Muscle layer of duodenum (tissue), 2 donors: ENCODE measurements at regions not wholly inside any gene's neighbourhood (a gene's known extent, or its start where the extent isn't known, plus 50 kb on each side); places are given as distances from the start of the nearest gene placed in this dataset.
A peak's percentile ranks its signal among the peaks of the same experiment; 100 is the strongest.

Experiments
- H3K27ac ChIP-seq: one replicate; pipeline ENCODE4 v1.7.0; 2013; ENCODE audit warnings: mild to moderate bottlenecking, low read length
- H3K27me3 ChIP-seq: one replicate; pipeline ENCODE4 v1.7.0; 2013; ENCODE audit warnings: low read depth, mild to moderate bottlenecking, control low read depth, low read length
- H3K36me3 ChIP-seq, 2 donors: one replicate each; pipeline ENCODE4 v1.7.0; 2013; ENCODE audit warnings: low read length in 2 of 2, control low read depth in 1 of 2, mild to moderate bottlenecking in 1 of 2; ENCODE audit not compliant: insufficient read depth in 2 of 2, control insufficient read depth in 1 of 2
- H3K4me1 ChIP-seq, 2 donors: one replicate each; pipeline ENCODE4 v1.7.0; 2013; ENCODE audit warnings: low read length in 2 of 2, mild to moderate bottlenecking in 2 of 2, control low read depth in 1 of 2, moderate library complexity in 1 of 2; ENCODE audit not compliant: insufficient read depth in 2 of 2, control insufficient read depth in 1 of 2
- H3K4me3 ChIP-seq, 2 donors: one replicate each; pipeline ENCODE4 v1.7.0; 2013; ENCODE audit warnings: low read length in 2 of 2, low read depth in 1 of 2, mild to moderate bottlenecking in 1 of 2
- H3K9me3 ChIP-seq, 2 donors: one replicate each; pipeline ENCODE4 v1.7.0; 2013; ENCODE audit warnings: low read length in 2 of 2, control low read depth in 1 of 2, mild to moderate bottlenecking in 1 of 2; ENCODE audit not compliant: control insufficient read depth in 1 of 2
- donor health status: healthy.

GRCh38 chr6:25013246-25013645, 77.5 kb upstream of the RIPOR2 start:
- H3K27me3 ChIP-seq = no peaks in the 10 kb centered on the region
- no peak overlapping the region for H3K27ac ChIP-seq
- H3K36me3 ChIP-seq = no peaks in the 10 kb centered on the region
- peaks cover 0 to 9% of the 10 kb centered on the region in 2 donors for H3K4me1 ChIP-seq
- H3K4me3 ChIP-seq = no peak overlapping the region
- no peaks in the 10 kb centered on the region for H3K9me3 ChIP-seq

GRCh38 chr6:25014369-25014768, 78.6 kb upstream of the RIPOR2 start:
- no peaks in the 10 kb centered on the region for H3K27me3 ChIP-seq
- no peaks in the 10 kb centered on the region for H3K36me3 ChIP-seq
- H3K9me3 ChIP-seq = no peaks in the 10 kb centered on the region
- no peak overlapping the region for H3K4me3 ChIP-seq
- peaks cover 0 to 9% of the 10 kb centered on the region in 2 donors for H3K4me1 ChIP-seq
- peak overlapping the region; percentile 35 for H3K27ac ChIP-seq

GRCh38 chr6:25014791-25015560, 79.2 kb upstream of the RIPOR2 start:
- Histone ChIP-seq H3K4me3 (peak overlapping the region in 1 of 2 donors; percentile 5), H3K27me3 (no peaks in the 10 kb centered on the region), H3K36me3 (no peaks in the 10 kb centered on the region), H3K9me3 (no peaks in the 10 kb centered on the region), H3K27ac (peak overlapping the region; percentile 35), H3K4me1 (peaks cover 0 to 9% of the 10 kb centered on the region in 2 donors)

- H3K9me3 ChIP-seq = no peaks in the 10 kb centered on the region
- H3K27me3 ChIP-seq = no peaks in the 10 kb centered on the region
- peaks cover 0 to 9% of the 10 kb centered on the region in 2 donors for H3K4me1 ChIP-seq
- no peak overlapping the region for H3K4me3 ChIP-seq
- no peaks in the 10 kb centered on the region for H3K36me3 ChIP-seq
- no peak overlapping the region for H3K27ac ChIP-seq
Observed at GRCh38 chr6:25016014-25016720, 80.4 kb upstream of the RIPOR2 start.

- no peak overlapping the region for H3K27ac ChIP-seq
Observed at GRCh38 chr6:25017486-25017885, 81.7 kb upstream of the RIPOR2 start.

GRCh38 chr6:25017932-25018567, 82.3 kb upstream of the RIPOR2 start:
- H3K4me3 ChIP-seq = no peak overlapping the region
- H3K9me3 ChIP-seq = no peaks in the 10 kb centered on the region
- H3K27me3 ChIP-seq = no peaks in the 10 kb centered on the region
- peaks cover 0 to 9% of the 10 kb centered on the region in 2 donors for H3K4me1 ChIP-seq
- H3K27ac ChIP-seq = no peak overlapping the region
- H3K36me3 ChIP-seq = no peaks in the 10 kb centered on the region

More at GRCh38 chr6:25017486-25017885, 81.7 kb upstream of the RIPOR2 start:
- peaks cover 0 to 9% of the 10 kb centered on the region in 2 donors for H3K4me1 ChIP-seq
- H3K9me3 ChIP-seq = no peaks in the 10 kb centered on the region
- H3K4me3 ChIP-seq = no peak overlapping the region
- no peaks in the 10 kb centered on the region for H3K36me3 ChIP-seq
- H3K27me3 ChIP-seq = no peaks in the 10 kb centered on the region

- Histone ChIP-seq H3K27me3 (no peaks in the 10 kb centered on the region), H3K36me3 (no peaks in the 10 kb centered on the region), H3K4me1 (peaks cover 0 to 9% of the 10 kb centered on the region in 2 donors), H3K9me3 (no peaks in the 10 kb centered on the region), H3K27ac (no peak overlapping the region), H3K4me3 (no peak overlapping the region)
Observed at GRCh38 chr6:25018568-25018954, 82.8 kb upstream of the RIPOR2 start.

GRCh38 chr6:25022140-25022553, 86.4 kb upstream of the RIPOR2 start:
- Histone ChIP-seq H3K27ac (no peak overlapping the region), H3K27me3 (no peaks in the 10 kb centered on the region), H3K36me3 (no peaks in the 10 kb centered on the region), H3K4me1 (no peaks in the 10 kb centered on the region), H3K9me3 (no peaks in the 10 kb centered on the region), H3K4me3 (no peak overlapping the region)

- no peaks in the 10 kb centered on the region for H3K36me3 ChIP-seq
- no peaks in the 10 kb centered on the region for H3K4me1 ChIP-seq
- no peaks in the 10 kb centered on the region for H3K27me3 ChIP-seq
- no peak overlapping the region for H3K4me3 ChIP-seq
- no peaks in the 10 kb centered on the region for H3K9me3 ChIP-seq
- H3K27ac ChIP-seq = no peak overlapping the region
Observed at GRCh38 chr6:25023781-25024180, 88.0 kb upstream of the RIPOR2 start.

GRCh38 chr6:25024821-25025220, 89.1 kb upstream of the RIPOR2 start:
- Histone ChIP-seq H3K4me3 (no peak overlapping the region), H3K36me3 (no peaks in the 10 kb centered on the region), H3K4me1 (no peaks in the 10 kb centered on the region), H3K27me3 (no peaks in the 10 kb centered on the region), H3K27ac (no peak overlapping the region), H3K9me3 (no peaks in the 10 kb centered on the region)

GRCh38 chr6:25025248-25025918, 89.6 kb upstream of the RIPOR2 start:
- Histone ChIP-seq H3K36me3 (no peaks in the 10 kb centered on the region), H3K27me3 (no peaks in the 10 kb centered on the region), H3K27ac (no peak overlapping the region), H3K9me3 (no peaks in the 10 kb centered on the region), H3K4me3 (no peak overlapping the region), H3K4me1 (no peaks in the 10 kb centered on the region)
